ENCODE measurements at regions not wholly inside any gene's neighbourhood (a gene's known extent, or its start where the extent isn't known, plus 50 kb on each side); places are given as distances from the start of the nearest gene placed in this dataset.

DNA sequence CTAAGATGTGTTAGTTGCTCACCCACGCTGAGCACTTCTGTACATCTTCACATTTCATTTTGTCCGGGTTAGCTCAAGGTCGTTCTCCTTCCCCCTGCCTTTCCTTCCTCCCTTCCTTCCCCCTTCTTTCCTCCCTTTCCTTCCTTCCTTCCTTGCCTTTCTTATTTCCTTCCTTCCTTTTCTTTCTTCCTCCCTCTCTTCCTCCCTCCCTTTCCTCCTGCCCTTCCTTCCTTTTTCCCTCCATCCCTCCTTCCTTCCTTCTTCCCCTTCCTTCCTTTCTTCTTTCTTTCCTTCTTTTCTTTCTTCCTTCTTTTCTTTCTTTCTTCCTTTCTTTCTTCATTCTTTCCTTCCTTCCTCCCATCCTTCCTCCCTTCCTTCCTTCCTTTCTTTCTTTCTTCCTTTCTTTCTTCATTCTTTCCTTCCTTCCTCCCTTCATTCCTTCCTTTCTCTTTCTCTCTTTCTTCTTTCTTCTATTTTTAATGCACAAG lies 129.8 kb downstream of the FAM174B start:
- Histone ChIP-seq H3K27ac (ENCODE audit: insufficient read depth, low read length, poor library complexity, severe bottlenecking) (no peak overlapping the region), H3K4me1 (ENCODE audit: control insufficient read depth, insufficient read depth, low read length, poor library complexity, severe bottlenecking) (no peaks in the 10 kb centered on the region), H3K27me3 (replicated peaks; ENCODE audit: control insufficient read depth, insufficient read depth, low read length, poor library complexity, severe bottlenecking) (no peaks in the 10 kb centered on the region), H3K36me3 (ENCODE audit: control insufficient read depth, insufficient read depth, low read length) (no peaks in the 10 kb centered on the region), H3K4me3 (ENCODE audit: insufficient read depth, low read depth, low read length, poor library complexity, severe bottlenecking) (no peak overlapping the region), H3K9me3 (ENCODE audit: control insufficient read depth, low read length) (no peaks in the 10 kb centered on the region)
- no peak for DNase-seq

DNA sequence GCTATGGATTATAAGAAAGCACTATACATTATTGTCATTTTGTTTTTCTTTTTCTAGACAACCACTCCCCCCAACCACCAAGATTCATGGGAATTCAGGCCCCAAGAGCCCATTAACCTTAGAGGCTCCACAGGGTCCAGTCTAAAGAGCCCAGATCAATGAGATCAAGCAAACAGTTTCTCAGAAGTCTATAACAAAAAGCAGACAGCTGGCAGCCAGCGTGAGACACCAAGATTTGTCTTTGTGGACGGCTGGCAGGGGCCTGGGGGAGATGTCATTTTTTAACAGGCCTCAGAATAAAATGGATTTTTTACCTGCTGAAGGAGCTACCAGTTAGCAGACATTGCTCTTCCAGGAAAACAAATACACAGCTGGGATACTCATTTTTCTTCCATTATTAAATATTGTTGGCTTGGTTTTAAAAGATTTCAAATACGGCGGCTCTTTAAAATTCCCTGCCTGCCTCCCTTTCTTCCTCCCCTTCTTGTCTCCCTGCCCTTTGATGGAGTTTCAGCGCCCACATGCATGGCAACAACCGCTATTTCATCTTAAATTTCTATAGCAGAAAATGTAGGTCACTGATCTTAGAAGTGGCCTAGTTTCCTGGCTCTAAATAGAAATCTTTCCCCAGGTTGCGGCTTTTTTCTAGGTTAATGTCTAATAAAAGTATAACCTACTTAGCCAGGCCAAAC lies 130.6 kb downstream of the FAM174B start:
- H3K27me3 ChIP-seq (replicated peaks; ENCODE audit: control insufficient read depth, insufficient read depth, low read length, poor library complexity, severe bottlenecking), result no peaks in the 10 kb centered on the region
- H3K27ac ChIP-seq (ENCODE audit: insufficient read depth, low read length, poor library complexity, severe bottlenecking), result no peak overlapping the region
- H3K4me3 ChIP-seq (ENCODE audit: insufficient read depth, low read depth, low read length, poor library complexity, severe bottlenecking), result no peak overlapping the region
- no peaks in the 10 kb centered on the region for H3K36me3 ChIP-seq (ENCODE audit: control insufficient read depth, insufficient read depth, low read length)
- H3K9me3 ChIP-seq (ENCODE audit: control insufficient read depth, low read length), result no peaks in the 10 kb centered on the region
- no peak for DNase-seq
- no peaks in the 10 kb centered on the region for H3K4me1 ChIP-seq (ENCODE audit: control insufficient read depth, insufficient read depth, low read length, poor library complexity, severe bottlenecking)

DNA sequence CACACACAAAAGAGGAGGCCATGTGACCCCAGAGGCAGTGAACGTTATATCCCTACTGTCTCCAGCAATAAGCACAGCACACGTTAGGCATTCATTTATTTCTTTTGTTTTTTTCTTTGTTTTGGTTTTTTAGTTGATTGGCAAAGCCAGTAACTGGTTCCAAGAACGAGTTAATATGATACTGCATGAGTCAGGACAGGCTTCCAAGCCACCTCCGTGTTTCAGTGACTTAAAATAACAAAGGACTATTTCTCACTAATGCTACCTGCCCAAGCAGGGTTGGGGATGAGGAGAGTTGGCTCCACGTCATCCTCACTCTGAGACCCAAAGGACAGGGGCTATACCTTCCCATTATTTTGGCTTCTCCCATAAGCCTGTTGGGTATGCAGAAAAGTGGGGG lies 130.5 kb downstream of the ST8SIA2 start:
- Histone ChIP-seq H3K4me1 (ENCODE audit: control insufficient read depth, insufficient read depth, low read length, poor library complexity, severe bottlenecking) (no peaks in the 10 kb centered on the region), H3K27me3 (replicated peaks; ENCODE audit: control insufficient read depth, insufficient read depth, low read length, poor library complexity, severe bottlenecking) (no peaks in the 10 kb centered on the region), H3K9me3 (ENCODE audit: control insufficient read depth, low read length) (no peaks in the 10 kb centered on the region), H3K27ac (ENCODE audit: insufficient read depth, low read length, poor library complexity, severe bottlenecking) (no peak overlapping the region), H3K4me3 (ENCODE audit: insufficient read depth, low read depth, low read length, poor library complexity, severe bottlenecking) (no peak overlapping the region), H3K36me3 (ENCODE audit: control insufficient read depth, insufficient read depth, low read length) (no peaks in the 10 kb centered on the region)
- DNase-seq, result no peak

DNA sequence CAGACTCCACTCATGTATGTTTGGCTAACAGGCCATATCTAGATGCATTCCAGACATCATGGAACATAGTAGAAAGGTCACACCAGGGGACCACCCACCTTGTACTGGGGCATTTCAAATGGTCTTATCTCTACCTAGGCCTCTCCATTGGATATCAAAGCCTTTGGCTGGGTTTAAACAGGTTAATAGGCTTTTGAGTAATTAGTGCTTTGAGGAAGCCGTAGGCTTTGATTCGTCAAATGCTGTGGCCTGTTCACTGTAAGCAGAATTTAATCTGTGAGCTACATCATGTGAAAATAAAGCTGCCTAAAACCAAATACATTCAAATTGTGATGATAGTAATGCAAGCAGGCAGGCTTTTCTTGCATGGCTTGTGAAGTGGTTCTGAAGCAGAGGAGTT lies 129.5 kb downstream of the ST8SIA2 start:
- no peak overlapping the region for H3K4me3 ChIP-seq (ENCODE audit: insufficient read depth, low read depth, low read length, poor library complexity, severe bottlenecking)
- DNase-seq, result no peak
- no peak overlapping the region for H3K27ac ChIP-seq (ENCODE audit: insufficient read depth, low read length, poor library complexity, severe bottlenecking)
- no peaks in the 10 kb centered on the region for H3K4me1 ChIP-seq (ENCODE audit: control insufficient read depth, insufficient read depth, low read length, poor library complexity, severe bottlenecking)
- no peaks in the 10 kb centered on the region for H3K27me3 ChIP-seq (replicated peaks; ENCODE audit: control insufficient read depth, insufficient read depth, low read length, poor library complexity, severe bottlenecking)
- no peaks in the 10 kb centered on the region for H3K9me3 ChIP-seq (ENCODE audit: control insufficient read depth, low read length)
- no peaks in the 10 kb centered on the region for H3K36me3 ChIP-seq (ENCODE audit: control insufficient read depth, insufficient read depth, low read length)

DNA sequence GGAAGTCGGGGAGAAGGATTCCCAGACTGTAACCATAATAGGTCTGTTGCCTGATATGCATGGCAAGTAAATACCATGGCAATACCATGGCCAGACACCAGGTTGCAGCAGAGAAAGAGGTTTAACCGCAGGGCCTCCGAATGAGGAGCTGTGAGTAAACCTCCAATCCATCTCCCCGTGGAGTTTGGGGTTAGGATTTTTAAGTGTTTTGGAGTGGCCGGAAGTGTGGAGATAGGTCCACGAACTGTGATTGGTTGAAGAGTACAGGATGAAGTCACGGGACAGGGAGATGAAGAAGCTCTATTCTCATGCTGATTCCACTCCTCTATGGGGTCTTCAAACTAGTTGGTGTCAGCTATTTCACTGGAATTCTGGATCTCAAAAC lies 127.9 kb downstream of the ST8SIA2 start:
- Histone ChIP-seq H3K4me3 (ENCODE audit: insufficient read depth, low read depth, low read length, poor library complexity, severe bottlenecking) (no peak overlapping the region), H3K27me3 (replicated peaks; ENCODE audit: control insufficient read depth, insufficient read depth, low read length, poor library complexity, severe bottlenecking) (no peaks in the 10 kb centered on the region), H3K36me3 (ENCODE audit: control insufficient read depth, insufficient read depth, low read length) (no peaks in the 10 kb centered on the region), H3K4me1 (ENCODE audit: control insufficient read depth, insufficient read depth, low read length, poor library complexity, severe bottlenecking) (no peaks in the 10 kb centered on the region), H3K9me3 (ENCODE audit: control insufficient read depth, low read length) (no peaks in the 10 kb centered on the region), H3K27ac (ENCODE audit: insufficient read depth, low read length, poor library complexity, severe bottlenecking) (no peak overlapping the region)
- peak in 1 of 3 donors; percentile 9 for DNase-seq

DNA sequence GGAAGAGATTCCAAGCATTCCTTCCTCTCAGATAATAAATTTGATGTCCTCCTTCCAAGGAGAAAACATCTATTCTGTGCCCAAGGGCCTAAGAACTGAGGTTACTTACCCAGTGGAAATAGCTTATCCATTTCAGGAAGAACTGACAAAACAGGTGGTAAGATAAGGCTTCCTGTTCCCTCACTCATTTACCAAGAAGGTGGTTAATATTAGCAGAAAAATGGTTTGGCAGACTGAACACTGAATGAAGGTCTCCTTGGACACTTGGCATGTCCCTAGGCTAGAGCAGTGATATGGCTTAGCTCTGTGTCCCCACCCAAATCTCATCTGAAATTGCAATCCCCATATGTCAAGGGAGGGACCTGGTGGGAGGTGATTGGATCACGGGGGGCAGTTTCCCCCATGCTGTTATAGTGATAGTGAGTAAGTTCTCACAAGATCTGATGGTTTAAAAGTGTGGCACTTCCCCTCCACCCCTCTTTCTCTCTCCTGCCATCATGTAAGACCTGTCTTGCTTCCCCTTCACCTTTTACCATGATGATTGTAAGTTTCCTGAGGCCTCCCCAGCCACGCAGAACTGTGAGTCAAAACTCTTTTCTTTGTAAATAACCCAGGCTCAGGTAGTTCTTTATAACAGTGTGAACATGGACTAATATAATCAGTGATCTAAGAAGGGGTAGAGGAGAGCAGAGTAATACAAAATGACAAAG lies 127.4 kb downstream of the ST8SIA2 start:
- no peak overlapping the region for H3K27ac ChIP-seq (ENCODE audit: insufficient read depth, low read length, poor library complexity, severe bottlenecking)
- no peaks in the 10 kb centered on the region for H3K27me3 ChIP-seq (replicated peaks; ENCODE audit: control insufficient read depth, insufficient read depth, low read length, poor library complexity, severe bottlenecking)
- no peaks in the 10 kb centered on the region for H3K36me3 ChIP-seq (ENCODE audit: control insufficient read depth, insufficient read depth, low read length)
- H3K9me3 ChIP-seq (ENCODE audit: control insufficient read depth, low read length), result no peaks in the 10 kb centered on the region
- no peaks in the 10 kb centered on the region for H3K4me1 ChIP-seq (ENCODE audit: control insufficient read depth, insufficient read depth, low read length, poor library complexity, severe bottlenecking)
- H3K4me3 ChIP-seq (ENCODE audit: insufficient read depth, low read depth, low read length, poor library complexity, severe bottlenecking), result no peak overlapping the region
- DNase-seq, result no peak

DNA sequence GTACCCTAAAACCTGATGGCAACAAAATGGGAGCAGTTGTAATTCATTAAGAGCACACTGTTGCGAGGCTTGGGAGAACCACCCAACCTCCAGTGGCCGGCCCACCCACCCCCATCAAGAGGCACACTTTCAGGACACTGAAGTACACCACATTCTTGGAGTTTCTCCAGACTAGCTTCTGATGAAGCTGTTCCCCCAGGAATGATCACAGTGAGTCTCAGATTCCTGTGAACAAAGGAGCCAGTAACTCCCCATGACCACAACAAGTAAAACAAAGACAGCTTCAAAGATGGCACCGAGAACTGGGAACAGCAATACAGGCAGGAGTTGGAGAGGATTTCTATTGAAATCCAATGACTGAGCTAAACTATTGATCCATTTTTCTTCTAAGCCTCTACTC lies 126.0 kb downstream of the ST8SIA2 start:
- Histone ChIP-seq H3K27me3 (replicated peaks; ENCODE audit: control insufficient read depth, insufficient read depth, low read length, poor library complexity, severe bottlenecking) (no peaks in the 10 kb centered on the region), H3K36me3 (ENCODE audit: control insufficient read depth, insufficient read depth, low read length) (no peaks in the 10 kb centered on the region), H3K4me3 (ENCODE audit: insufficient read depth, low read depth, low read length, poor library complexity, severe bottlenecking) (no peak overlapping the region)

More for the DNA sequence above, 126.0 kb downstream of the ST8SIA2 start:
- H3K27ac ChIP-seq (ENCODE audit: insufficient read depth, low read length, poor library complexity, severe bottlenecking), result no peak overlapping the region
- no peaks in the 10 kb centered on the region for H3K9me3 ChIP-seq (ENCODE audit: control insufficient read depth, low read length)
- H3K4me1 ChIP-seq (ENCODE audit: control insufficient read depth, insufficient read depth, low read length, poor library complexity, severe bottlenecking), result no peaks in the 10 kb centered on the region
- DNase-seq, result no peak

Data from effector memory CD4-positive, alpha-beta T cell (primary cell).